Naive thymus-derived CD8-positive, alpha-beta T cell (primary cell): ENCODE measurements at regions not wholly inside any gene's neighbourhood (a gene's known extent, or its start where the extent isn't known, plus 50 kb on each side); places are given as distances from the start of the nearest gene placed in this dataset.
A peak's percentile ranks its signal among the peaks of the same experiment; 100 is the strongest.

Experiments
- ATAC-seq, 2 donors: fragments of 150-1000 bp; cut with Tn5 transposase in 1 of 2; sonication (Bioruptor Pico), chemical (Tn5 transposase) in 1 of 2; 1 replicate in 1 of 2; 2 replicates in 1 of 2; pipeline ENCODE4 v1.10.0; 2021; ENCODE audit warnings: mild to moderate bottlenecking in 2 of 2, moderate library complexity in 2 of 2
- POLR2A ChIA-PET: fragments of 350-600 bp; sonication (Branson Sonifier 250); formaldehyde crosslinking; loops from one replicate; lab custom pipeline; 2021; ENCODE audit warnings: antibody characterized with exemption; lab: Charles Lee
- DNase-seq, 10 donors: peaks; one replicate each; pipeline versions ENCODE4 v3.0.0 to v3.0.0-alpha.2; 2020 to 2022
- H3K27ac Mint-ChIP-seq, 10 donors: one replicate each; pipeline ENCODE4 v1.8.0; 2020 to 2022; ENCODE audit warnings: mild to moderate bottlenecking in 10 of 10, mixed read lengths in 10 of 10, moderate library complexity in 4 of 10, inconsistent platforms in 1 of 10
- H3K27me3 Mint-ChIP-seq, 5 donors: one replicate each; pipeline ENCODE4 v1.8.0; 2021 to 2022; ENCODE audit warnings: mixed read lengths in 5 of 5
- H3K36me3 Mint-ChIP-seq, 3 donors: one replicate each; pipeline ENCODE4 v1.8.0; 2020 to 2022; ENCODE audit warnings: mixed read lengths in 3 of 3, mild to moderate bottlenecking in 2 of 3, inconsistent platforms in 1 of 3
- H3K4me1 Mint-ChIP-seq, 4 donors: one replicate each; pipeline ENCODE4 v1.8.0; 2021 to 2022; ENCODE audit warnings: mixed read lengths in 4 of 4
- H3K4me3 Mint-ChIP-seq, 10 donors: one replicate each; pipeline ENCODE4 v1.8.0; 2020 to 2022; ENCODE audit warnings: mild to moderate bottlenecking in 10 of 10, mixed read lengths in 10 of 10, moderate library complexity in 6 of 10, inconsistent platforms in 1 of 10
- H3K9me3 Mint-ChIP-seq, 9 donors: one replicate each; pipeline ENCODE4 v1.8.0; 2020 to 2022; ENCODE audit warnings: mixed read lengths in 9 of 9, mild to moderate bottlenecking in 3 of 9, inconsistent platforms in 1 of 9, moderate library complexity in 1 of 9

- POLR2A ChIA-PET = no interaction called here
- Mint-ChIP-seq H3K9me3 (no peaks in the 10 kb centered on the region), H3K27me3 (no peaks in the 10 kb centered on the region), H3K36me3 (no peaks in the 10 kb centered on the region), H3K27ac (no peak overlapping the region), H3K4me3 (no peak overlapping the region), H3K4me1 (no peaks in the 10 kb centered on the region)
- no peak for DNase-seq
- no peak for ATAC-seq
These were observed 138.7 kb downstream of the AQP9 start for GRCh38 chr15:58276924-58277323.

DNA sequence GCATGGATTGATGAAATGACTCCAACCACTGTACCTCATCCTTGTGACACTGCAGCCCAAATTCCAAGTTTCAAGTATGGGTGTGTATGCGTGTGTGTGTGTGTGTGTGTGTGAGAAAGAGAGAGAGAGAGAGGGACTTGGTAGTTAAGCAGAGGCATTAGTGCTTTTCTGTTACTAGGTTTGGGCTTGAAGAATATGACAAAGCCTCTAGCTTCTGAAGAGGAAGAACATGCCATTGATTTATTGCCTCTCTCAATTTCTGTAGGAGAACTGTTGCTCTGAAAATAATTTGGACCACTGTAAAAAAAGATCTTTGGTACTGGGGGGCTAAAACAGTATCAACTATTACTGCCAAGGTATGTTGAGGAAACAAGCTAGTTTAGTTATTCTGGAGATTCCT lies 139.2 kb downstream of the AQP9 start:
- H3K4me3 Mint-ChIP-seq = no peak overlapping the region
- no peaks in the 10 kb centered on the region for H3K9me3 Mint-ChIP-seq
- no peak overlapping the region for H3K27ac Mint-ChIP-seq
- no peak for ATAC-seq
- H3K4me1 Mint-ChIP-seq = no peaks in the 10 kb centered on the region
- DNase-seq = no peak
- no peaks in the 10 kb centered on the region for H3K36me3 Mint-ChIP-seq
- POLR2A ChIA-PET = interaction anchor here (1.2 kb wide), 1 partner anchor 10 kb away, joined by 5 read pairs; no protein-coding TSS in a partner anchor
- no peaks in the 10 kb centered on the region for H3K27me3 Mint-ChIP-seq

- DNase-seq = no peak
- no peak for ATAC-seq
- no peaks in the 10 kb centered on the region for H3K9me3 Mint-ChIP-seq
- peak overlapping the region in 1 of 10 donors; percentile 2 for H3K27ac Mint-ChIP-seq
- no peak overlapping the region for H3K4me3 Mint-ChIP-seq
- POLR2A ChIA-PET = no interaction called here
- H3K4me1 Mint-ChIP-seq = no peaks in the 10 kb centered on the region
- H3K27me3 Mint-ChIP-seq = no peaks in the 10 kb centered on the region
- H3K36me3 Mint-ChIP-seq = no peaks in the 10 kb centered on the region
These were observed 140.9 kb downstream of the AQP9 start for GRCh38 chr15:58279106-58279505.

GRCh38 chr15:58279654-58280053 lies 141.5 kb downstream of the AQP9 start:
- Mint-ChIP-seq H3K36me3 (no peaks in the 10 kb centered on the region), H3K4me3 (no peak overlapping the region), H3K4me1 (peaks cover 0 to 2% (median 0%) of the 10 kb centered on the region in 4 donors), H3K27ac (no peak overlapping the region), H3K9me3 (no peaks in the 10 kb centered on the region), H3K27me3 (no peaks in the 10 kb centered on the region)
- POLR2A ChIA-PET = no interaction called here
- ATAC-seq = no peak
- no peak for DNase-seq

DNA sequence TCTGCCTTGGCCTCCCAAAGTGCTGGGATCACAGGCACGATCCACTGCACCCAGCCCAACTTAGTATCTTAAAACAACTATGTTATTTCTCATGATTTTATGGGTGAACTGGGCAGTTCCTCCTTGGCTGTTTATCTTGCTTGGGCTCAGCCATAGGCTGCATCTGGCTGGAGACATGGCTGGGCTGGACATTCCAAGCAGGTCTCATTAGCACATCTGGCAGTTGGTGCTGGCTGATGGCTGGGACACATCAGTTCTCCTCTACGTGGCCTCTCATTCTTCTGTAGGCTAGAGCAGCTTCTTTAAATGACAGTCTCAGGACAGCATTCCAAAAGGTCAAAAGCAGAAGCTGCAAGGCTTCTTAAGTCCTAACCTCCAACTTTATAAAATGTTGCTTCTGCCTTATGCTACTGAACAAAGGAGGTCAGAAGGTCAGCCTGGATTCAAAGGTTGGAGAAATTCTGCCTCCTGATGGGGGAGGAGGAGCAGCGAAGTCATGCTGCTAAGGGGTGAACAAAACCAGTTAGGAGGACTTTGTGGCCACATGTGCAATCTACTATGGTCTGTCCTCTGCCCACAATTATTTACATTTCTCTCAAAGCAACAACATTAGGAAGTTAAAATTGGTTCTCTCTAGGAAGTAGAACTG lies 144.0 kb downstream of the AQP9 start:
- H3K27me3 Mint-ChIP-seq = no peaks in the 10 kb centered on the region
- H3K9me3 Mint-ChIP-seq = no peaks in the 10 kb centered on the region
- peaks cover 12 to 22% (median 15%) of the 10 kb centered on the region in 4 donors for H3K4me1 Mint-ChIP-seq
- DNase-seq (no peak), ATAC-seq (no peak)
- POLR2A ChIA-PET = no interaction called here
- H3K36me3 Mint-ChIP-seq = no peaks in the 10 kb centered on the region
- H3K4me3 Mint-ChIP-seq = no peak overlapping the region
- H3K27ac Mint-ChIP-seq = no peak overlapping the region

DNA sequence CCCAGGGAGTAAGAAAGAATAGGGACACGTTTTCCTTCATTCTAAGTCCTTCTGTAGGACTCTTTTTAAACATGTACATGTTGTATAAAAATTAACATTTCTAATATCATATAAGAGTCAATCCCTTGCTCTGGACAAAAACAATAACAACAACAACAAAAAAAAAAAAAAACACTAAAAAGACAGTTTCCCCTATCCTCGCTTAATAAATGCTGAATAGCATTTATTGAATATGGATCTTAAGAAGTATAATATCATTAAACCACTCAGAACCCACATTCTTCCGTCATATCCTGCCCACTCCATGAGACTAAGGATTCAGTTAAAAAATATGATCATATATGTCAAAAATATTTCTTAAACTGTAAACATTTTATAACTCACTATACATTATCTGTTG lies 145.1 kb downstream of the AQP9 start:
- Mint-ChIP-seq H3K9me3 (no peaks in the 10 kb centered on the region), H3K27ac (no peak overlapping the region), H3K36me3 (no peaks in the 10 kb centered on the region), H3K4me3 (no peak overlapping the region), H3K4me1 (peaks cover 12 to 22% (median 15%) of the 10 kb centered on the region in 4 donors), H3K27me3 (no peaks in the 10 kb centered on the region)
- ATAC-seq (no peak), DNase-seq (no peak)
- POLR2A ChIA-PET = no interaction called here

GRCh38 chr15:58284293-58284692 lies 146.1 kb downstream of the AQP9 start:
- no peak for DNase-seq

GRCh38 chr15:58285212-58285920 lies 146.4 kb upstream of the LIPC start:
- ATAC-seq (no peak), DNase-seq (no peak)
- peak overlapping the region in 4 of 10 donors; percentile 22 to 63 (median 46) for H3K27ac Mint-ChIP-seq
- no peaks in the 10 kb centered on the region for H3K36me3 Mint-ChIP-seq
- H3K27me3 Mint-ChIP-seq = no peaks in the 10 kb centered on the region
- H3K4me1 Mint-ChIP-seq = peaks cover 15 to 22% (median 16%) of the 10 kb centered on the region in 4 donors
- peak overlapping the region in 1 of 10 donors; percentile 27 for H3K4me3 Mint-ChIP-seq
- POLR2A ChIA-PET = interaction anchor here (1.2 kb wide), 1 partner anchor 189 kb away, joined by 3 read pairs; no protein-coding TSS in a partner anchor
- no peaks in the 10 kb centered on the region for H3K9me3 Mint-ChIP-seq

More at GRCh38 chr15:58284293-58284692, 146.1 kb downstream of the AQP9 start:
- peaks cover 12 to 22% (median 15%) of the 10 kb centered on the region in 4 donors for H3K4me1 Mint-ChIP-seq
- no peaks in the 10 kb centered on the region for H3K9me3 Mint-ChIP-seq
- POLR2A ChIA-PET = no interaction called here
- no peaks in the 10 kb centered on the region for H3K27me3 Mint-ChIP-seq
- H3K4me3 Mint-ChIP-seq = no peak overlapping the region
- no peak for ATAC-seq
- H3K36me3 Mint-ChIP-seq = no peaks in the 10 kb centered on the region
- H3K27ac Mint-ChIP-seq = peak overlapping the region in 1 of 10 donors; percentile 43

GRCh38 chr15:58285921-58286278 lies 145.9 kb upstream of the LIPC start:
- Mint-ChIP-seq H3K27me3 (no peaks in the 10 kb centered on the region), H3K36me3 (no peaks in the 10 kb centered on the region), H3K9me3 (no peaks in the 10 kb centered on the region), H3K4me1 (peaks cover 18 to 22% (median 19%) of the 10 kb centered on the region in 4 donors), H3K27ac (peak overlapping the region in 1 of 10 donors; percentile 49), H3K4me3 (no peak overlapping the region)
- ATAC-seq (no peak), DNase-seq (no peak)
- POLR2A ChIA-PET = interaction anchor here (1.2 kb wide), 1 partner anchor 188 kb away, joined by 3 read pairs; no protein-coding TSS in a partner anchor

DNA sequence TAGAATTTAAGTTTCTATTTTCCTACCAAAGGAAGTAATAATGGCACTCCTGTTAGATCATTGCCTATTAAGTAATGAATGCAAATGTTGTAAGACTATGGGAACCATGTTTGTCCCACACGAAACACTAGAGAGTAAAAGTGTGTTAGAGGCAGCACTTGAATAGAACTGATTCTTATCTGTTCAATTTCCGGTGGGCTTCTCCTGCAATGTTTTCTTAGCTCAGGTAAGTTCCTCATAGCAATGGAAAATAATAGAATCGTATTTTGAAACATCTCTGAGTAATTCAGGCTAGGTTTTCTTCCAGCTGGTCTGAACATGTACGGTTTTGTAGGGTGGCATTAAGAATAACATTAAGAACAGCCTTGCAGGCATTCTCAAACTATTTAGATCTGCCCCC lies 145.3 kb upstream of the LIPC start:
- ATAC-seq (peak; percentile 27 to 37), DNase-seq (peak in 1 of 10 donors; percentile 10)
- H3K36me3 Mint-ChIP-seq = no peaks in the 10 kb centered on the region
- no peaks in the 10 kb centered on the region for H3K27me3 Mint-ChIP-seq
- POLR2A ChIA-PET = interaction anchor here (1.0 to 1.3 kb wide), 2 partner anchors 9 to 11 kb away, joined by 3 to 5 read pairs; no protein-coding TSS in a partner anchor
- H3K27ac Mint-ChIP-seq = peak overlapping the region in 5 of 10 donors; percentile 2 to 89 (median 14)
- H3K9me3 Mint-ChIP-seq = no peaks in the 10 kb centered on the region
- H3K4me1 Mint-ChIP-seq = peaks cover 18 to 22% (median 19%) of the 10 kb centered on the region in 4 donors
- peak overlapping the region in 4 of 10 donors; percentile 10 to 52 (median 16) for H3K4me3 Mint-ChIP-seq

DNA sequence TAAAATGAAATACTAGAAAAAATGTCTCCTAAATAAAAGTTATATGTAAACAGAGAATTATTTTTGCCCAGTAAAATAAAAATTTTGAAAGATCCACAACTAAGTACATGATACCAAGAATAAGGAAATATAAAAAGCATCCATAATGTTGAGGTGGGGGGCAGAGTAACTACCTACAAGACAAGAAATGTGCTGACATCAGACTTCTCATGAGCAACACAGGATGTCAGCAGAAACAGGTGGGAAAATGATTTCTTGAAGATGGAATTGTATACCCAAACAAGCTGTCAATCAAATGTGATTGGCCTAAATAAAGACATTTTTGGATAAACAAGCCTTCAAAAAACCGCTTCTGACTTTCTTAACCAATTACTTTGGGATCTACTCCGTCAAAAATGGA lies 143.9 kb upstream of the LIPC start:
- Mint-ChIP-seq H3K9me3 (peaks cover 0 to 11% (median 2%) of the 10 kb centered on the region in 9 donors), H3K27ac (no peak overlapping the region), H3K4me3 (no peak overlapping the region), H3K36me3 (peaks cover 0 to 5% (median 4%) of the 10 kb centered on the region in 3 donors), H3K27me3 (peaks cover 0 to 1% (median 0%) of the 10 kb centered on the region in 5 donors), H3K4me1 (peaks cover 19 to 22% (median 20%) of the 10 kb centered on the region in 4 donors)
- ATAC-seq = no peak
- POLR2A ChIA-PET = interaction anchor here (1.3 kb wide), 1 partner anchor 10 kb away, joined by 5 read pairs; no protein-coding TSS in a partner anchor
- DNase-seq = no peak

DNA sequence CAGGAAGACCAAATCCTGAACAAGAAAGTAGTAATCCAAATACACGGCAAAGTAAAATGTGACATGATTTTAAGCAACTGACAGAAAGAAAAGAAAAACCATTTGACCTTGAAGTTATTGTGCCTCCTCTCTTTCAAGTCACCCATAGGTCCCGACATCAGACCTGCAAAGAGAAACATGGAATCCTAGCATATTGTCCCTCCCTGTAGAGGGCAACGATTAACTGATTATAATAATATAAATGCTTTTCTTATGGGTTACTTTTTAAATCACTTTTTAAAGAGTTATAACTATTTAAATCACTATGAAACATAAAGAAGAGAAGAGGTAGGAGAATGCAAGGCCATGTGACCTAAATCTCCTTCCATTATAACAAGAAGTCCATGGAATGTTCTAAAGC lies 143.2 kb upstream of the LIPC start:
- DNase-seq (no peak), ATAC-seq (no peak)
- Mint-ChIP-seq H3K27ac (peak overlapping the region in 1 of 10 donors; percentile 22), H3K4me1 (peaks cover 19 to 22% (median 20%) of the 10 kb centered on the region in 4 donors), H3K27me3 (peaks cover 0 to 1% (median 0%) of the 10 kb centered on the region in 5 donors), H3K4me3 (no peak overlapping the region), H3K36me3 (peaks cover 0 to 5% (median 4%) of the 10 kb centered on the region in 3 donors), H3K9me3 (peaks cover 0 to 11% (median 2%) of the 10 kb centered on the region in 9 donors)
- POLR2A ChIA-PET = no interaction called here

DNA sequence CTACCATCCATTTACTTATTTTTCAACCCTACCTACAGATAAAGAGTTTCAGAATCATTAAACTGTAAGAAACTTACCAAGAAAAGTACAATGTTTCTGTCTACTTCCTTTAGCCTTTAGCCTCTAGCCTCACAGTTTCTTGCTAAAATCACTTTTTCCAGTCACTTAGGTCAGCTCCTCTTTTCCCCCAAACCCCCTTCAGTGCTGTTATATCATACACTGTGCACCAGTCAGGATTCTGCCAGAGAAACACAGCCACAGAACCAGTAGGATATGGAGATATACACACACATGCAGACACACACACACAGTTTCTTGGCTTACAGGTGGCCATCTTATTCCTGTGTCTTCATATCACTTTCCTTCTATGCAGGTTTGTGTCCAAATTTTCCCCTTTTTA lies 139.9 kb upstream of the LIPC start:
- Mint-ChIP-seq H3K36me3 (peaks cover 0 to 13% (median 8%) of the 10 kb centered on the region in 3 donors), H3K27ac (peak overlapping the region in 2 of 10 donors; percentile 9 to 53), H3K4me3 (no peak overlapping the region), H3K4me1 (peaks cover 2 to 13% (median 6%) of the 10 kb centered on the region in 4 donors), H3K27me3 (peaks cover 0 to 1% (median 0%) of the 10 kb centered on the region in 5 donors), H3K9me3 (peaks cover 0 to 19% (median 8%) of the 10 kb centered on the region in 9 donors)
- DNase-seq = no peak
- ATAC-seq = no peak
- POLR2A ChIA-PET = no interaction called here
